Prostate gland (tissue), 2 donors: ENCODE measurements at regions not wholly inside any gene's neighbourhood (a gene's known extent, or its start where the extent isn't known, plus 50 kb on each side); places are given as distances from the start of the nearest gene placed in this dataset.

Source experiments
- DNase-seq: peaks from one replicate; pipeline ENCODE4 v3.0.0-alpha.2; 2019; ENCODE audit warnings: low spot score
- H3K27ac ChIP-seq, 2 donors: fragments of 200-600 bp; sonication (generic); 2 replicates each; pipeline ENCODE4 v1.5.1; 2017 to 2019
- H3K27me3 ChIP-seq: fragments of 200-600 bp; sonication (generic); replicated peaks from 2 replicates; pipeline ENCODE4 v1.5.1; 2019; ENCODE audit not compliant: insufficient read depth
- H3K36me3 ChIP-seq, 2 donors: fragments of 200-600 bp; sonication (generic); 1 replicate in 1 of 2; 2 replicates in 1 of 2; pipeline versions ENCODE4 v1.5.1 to v1.8.1; 2017 to 2019
- H3K4me1 ChIP-seq: fragments of 200-600 bp; sonication (generic); replicated peaks from 2 replicates; pipeline ENCODE4 v1.5.1; 2019
- H3K4me3 ChIP-seq, 2 donors: fragments of 200-600 bp; sonication (generic); 2 replicates each; pipeline ENCODE4 v1.5.1; 2017 to 2019
- H3K9me3 ChIP-seq: fragments of 200-600 bp; sonication (generic); 2 replicates; pipeline ENCODE4 v1.5.1; 2017
- CTCF ChIP-seq, 4 experiments: fragments of 200-600 bp in 2 of 4; fragments of 450-650 bp in 2 of 4; sonication (generic) in 2 of 4; IDR thresholded peaks; 1 replicate in 3 of 4; 2 replicates in 1 of 4; pipeline ENCODE4 v1.5.1; 2016 to 2019; ENCODE audit warnings: antibody characterized with exemption in 4 of 4, mild to moderate bottlenecking in 2 of 4, moderate library complexity in 2 of 4
- POLR2A ChIP-seq: fragments of 450-650 bp; IDR thresholded peaks from one replicate; pipeline ENCODE4 v1.6.1; 2016; ENCODE audit warnings: antibody characterized with exemption, mild to moderate bottlenecking
- POLR2AphosphoS5 ChIP-seq: sonication (generic); formaldehyde crosslinking; IDR thresholded peaks from one replicate; pipeline ENCODE4 v1.6.1; 2017; ENCODE audit warnings: antibody characterized with exemption
- WGBS: methylation state at CpG from one replicate; pipeline ENCODE4 v1.1.5; 2018; 5-methylcytosine and 5-hydroxymethylcytosine counted together
- intact Hi-C: fragments of 100-400 bp; cut with DNase I; formaldehyde crosslinking; loops from one replicate; pipeline ENCODE4 v1.14.2; 2022

- Histone ChIP-seq H3K36me3 (no peaks in the 10 kb centered on the region), H3K27ac (no peak overlapping the region), H3K4me1 (no peaks in the 10 kb centered on the region), H3K4me3 (no peak overlapping the region), H3K27me3 (no peaks in the 10 kb centered on the region), H3K9me3 (no peaks in the 10 kb centered on the region)
- 57% methylated on average over 1 of the region's 1 CpG for WGBS
- TF ChIP-seq POLR2A (no peak), CTCF (IDR thresholded peaks at IDR 0.05) (no peak), POLR2AphosphoS5 (no peak)
- DNase-seq: no peak
- intact Hi-C loops: no loop called here
Observed at GRCh38 chr10:57830877-57831560, 436.7 kb downstream of the IPMK start.

- H3K4me1 ChIP-seq: no peaks in the 10 kb centered on the region
- H3K36me3 ChIP-seq: no peaks in the 10 kb centered on the region
- no peak for TF ChIP-seq POLR2AphosphoS5
- TF ChIP-seq CTCF (IDR thresholded peaks at IDR 0.05): no peak
- no peak for TF ChIP-seq POLR2A
- intact Hi-C loops: no loop called here
- H3K27me3 ChIP-seq: no peaks in the 10 kb centered on the region
- no peak overlapping the region for H3K4me3 ChIP-seq
- H3K9me3 ChIP-seq: no peaks in the 10 kb centered on the region
- DNase-seq: no peak
- H3K27ac ChIP-seq: no peak overlapping the region
Observed at GRCh38 chr10:57825015-57825414, 442.7 kb downstream of the IPMK start.

- intact Hi-C loops: no loop called here
- Histone ChIP-seq H3K36me3 (no peaks in the 10 kb centered on the region), H3K4me1 (no peaks in the 10 kb centered on the region), H3K27me3 (no peaks in the 10 kb centered on the region), H3K27ac (no peak overlapping the region), H3K9me3 (no peaks in the 10 kb centered on the region), H3K4me3 (no peak overlapping the region)
- 88% methylated on average over 2 of the region's 2 CpGs for WGBS
- DNase-seq: no peak
- no peak for TF ChIP-seq POLR2A
Observed at GRCh38 chr10:57823398-57823797, 444.3 kb downstream of the IPMK start.

GRCh38 chr10:57822965-57823364 is 444.7 kb downstream of the IPMK start:
- no peaks in the 10 kb centered on the region for H3K36me3 ChIP-seq
- H3K4me1 ChIP-seq: no peaks in the 10 kb centered on the region
- H3K9me3 ChIP-seq: no peaks in the 10 kb centered on the region
- TF ChIP-seq POLR2AphosphoS5 (no peak), CTCF (IDR thresholded peaks at IDR 0.05) (no peak), POLR2A (no peak)
- intact Hi-C loops: no loop called here
- no peaks in the 10 kb centered on the region for H3K27me3 ChIP-seq
- no peak overlapping the region for H3K4me3 ChIP-seq
- no peak for DNase-seq
- H3K27ac ChIP-seq: no peak overlapping the region

- no peak overlapping the region for H3K4me3 ChIP-seq
- H3K36me3 ChIP-seq: no peaks in the 10 kb centered on the region
- intact Hi-C loops: no loop called here
- WGBS: 47% methylated on average over 1 of the region's 1 CpG
- no peak for DNase-seq
- no peaks in the 10 kb centered on the region for H3K27me3 ChIP-seq
- no peaks in the 10 kb centered on the region for H3K4me1 ChIP-seq
- no peak overlapping the region for H3K27ac ChIP-seq
- H3K9me3 ChIP-seq: no peaks in the 10 kb centered on the region
- no peak for TF ChIP-seq POLR2A
- no peak for TF ChIP-seq CTCF (IDR thresholded peaks at IDR 0.05)
- no peak for TF ChIP-seq POLR2AphosphoS5
Observed at GRCh38 chr10:57818522-57818921, 449.2 kb downstream of the IPMK start.
